HG02885 (cell line): ENCODE measurements at regions not wholly inside any gene's neighbourhood (a gene's known extent, or its start where the extent isn't known, plus 50 kb on each side); places are given as distances from the start of the nearest gene placed in this dataset.
"Not testable (repeated sequence)": the region's sequence is repeated elsewhere in the genome, so short reads cannot be mapped to it uniquely, and the experiment has no call there.

Source experiments
- ATAC-seq: cut with Tn5 transposase; IDR thresholded peaks from one replicate; pipeline ENCODE4 v1.9.1; 2021; ENCODE audit warnings: mild to moderate bottlenecking; ENCODE audit not compliant: unreplicated experiment, poor library complexity

GRCh38 chr22:23501261-23501619, 78.8 kb downstream of the IGLL1 start:
- ATAC-seq, result no peak

- no peak for ATAC-seq
Measured at GRCh38 chr22:23500508-23501260, 79.4 kb downstream of the IGLL1 start.

GRCh38 chr22:23499845-23500500, 80.1 kb downstream of the IGLL1 start:
- no peak for ATAC-seq

GRCh38 chr22:23498811-23499798, 81.0 kb downstream of the IGLL1 start:
- no peak for ATAC-seq

GRCh38 chr22:23497889-23498288, 82.2 kb downstream of the IGLL1 start:
- not testable (repeated sequence) for ATAC-seq

- ATAC-seq, result no peak
Measured at GRCh38 chr22:23497016-23497885, 82.8 kb downstream of the IGLL1 start.

GRCh38 chr22:23496445-23496833, 83.7 kb downstream of the IGLL1 start:
- ATAC-seq, result no peak

- no peak for ATAC-seq
Measured at GRCh38 chr22:23495614-23496444, 84.3 kb downstream of the IGLL1 start.

- no peak for ATAC-seq
Measured at GRCh38 chr22:23494930-23495266, 85.2 kb downstream of the IGLL1 start.

GRCh38 chr22:23485490-23485889, 94.6 kb downstream of the IGLL1 start:
- ATAC-seq, result no peak

- ATAC-seq, result no peak
Measured at GRCh38 chr22:23484651-23485050, 95.4 kb downstream of the IGLL1 start.

- no peak for ATAC-seq
Measured at GRCh38 chr22:23481369-23481768, 98.7 kb downstream of the IGLL1 start.

- ATAC-seq, result no peak
Measured at GRCh38 chr22:23478175-23478574, 101.9 kb downstream of the IGLL1 start.

GRCh38 chr22:23474531-23474930, 105.6 kb downstream of the IGLL1 start:
- not testable (repeated sequence) for ATAC-seq

- no peak for ATAC-seq
Measured at GRCh38 chr22:23473901-23474300, 106.2 kb downstream of the IGLL1 start.

- ATAC-seq, result not testable (repeated sequence)
Measured at GRCh38 chr22:23472376-23472775, 107.7 kb downstream of the IGLL1 start.

- no peak for ATAC-seq
Measured at GRCh38 chr22:23471698-23472097, 108.4 kb downstream of the IGLL1 start.

- ATAC-seq, result no peak
Measured at GRCh38 chr22:23470811-23471389, 109.2 kb downstream of the IGLL1 start.
